Activated naive CD8-positive, alpha-beta T cell treated with anti-CD3 and anti-CD28 coated beads, Interleukin-2, amount 50 U/mL, for 24 hours (primary cell): ENCODE measurements at regions not wholly inside any gene's neighbourhood (a gene's known extent, or its start where the extent isn't known, plus 50 kb on each side); places are given as distances from the start of the nearest gene placed in this dataset.

ENCODE experiments used
- ATAC-seq: fragments of 150-1000 bp; cut with Tn5 transposase; one replicate; pipeline ENCODE4 v1.10.0; 2021
- DNase-seq: peaks from one replicate; pipeline ENCODE4 v3.0.0; 2021
- H3K27ac Mint-ChIP-seq: one replicate; pipeline ENCODE4 v1.8.0; 2021; ENCODE audit warnings: mild to moderate bottlenecking, mixed read lengths
- H3K27me3 Mint-ChIP-seq: one replicate; pipeline ENCODE4 v1.8.0; 2021; ENCODE audit warnings: mixed read lengths
- H3K36me3 Mint-ChIP-seq: one replicate; pipeline ENCODE4 v1.8.0; 2021; ENCODE audit warnings: low read depth, mixed read lengths
- H3K4me1 Mint-ChIP-seq: one replicate; pipeline ENCODE4 v1.8.0; 2021; ENCODE audit warnings: mixed read lengths
- H3K4me3 Mint-ChIP-seq: one replicate; pipeline ENCODE4 v1.8.0; 2021; ENCODE audit warnings: mild to moderate bottlenecking, moderate library complexity, mixed read lengths
- H3K9me3 Mint-ChIP-seq: one replicate; pipeline ENCODE4 v1.8.0; 2021; ENCODE audit warnings: mixed read lengths

- ATAC-seq (no peak), DNase-seq (no peak)
- Mint-ChIP-seq H3K36me3 (no peaks in the 10 kb centered on the region), H3K4me3 (no peak overlapping the region), H3K9me3 (no peaks in the 10 kb centered on the region), H3K4me1 (peaks cover 4% of the 10 kb centered on the region), H3K27ac (no peak overlapping the region), H3K27me3 (peaks cover 13% of the 10 kb centered on the region)
These were observed 353.7 kb upstream of the AKR1E2 start for GRCh38 chr10:4472190-4472904.

- no peak for DNase-seq
- H3K4me3 Mint-ChIP-seq: no peak overlapping the region
These were observed 355.7 kb upstream of the AKR1E2 start for GRCh38 chr10:4470231-4470835.

GRCh38 chr10:4467481-4467880 lies 358.5 kb upstream of the AKR1E2 start:
- Mint-ChIP-seq H3K27me3 (peaks cover 16% of the 10 kb centered on the region), H3K4me1 (no peaks in the 10 kb centered on the region), H3K9me3 (no peaks in the 10 kb centered on the region), H3K4me3 (no peak overlapping the region), H3K36me3 (no peaks in the 10 kb centered on the region), H3K27ac (no peak overlapping the region)
- no peak for DNase-seq
- no peak for ATAC-seq

More at GRCh38 chr10:4470231-4470835, 355.7 kb upstream of the AKR1E2 start:
- no peaks in the 10 kb centered on the region for H3K9me3 Mint-ChIP-seq
- peaks cover 4% of the 10 kb centered on the region for H3K4me1 Mint-ChIP-seq
- ATAC-seq: no peak
- no peaks in the 10 kb centered on the region for H3K36me3 Mint-ChIP-seq
- H3K27ac Mint-ChIP-seq: no peak overlapping the region
- peaks cover 18% of the 10 kb centered on the region for H3K27me3 Mint-ChIP-seq

GRCh38 chr10:4460267-4460666 lies 365.7 kb upstream of the AKR1E2 start:
- Mint-ChIP-seq H3K36me3 (no peaks in the 10 kb centered on the region), H3K4me3 (no peak overlapping the region), H3K27ac (no peak overlapping the region), H3K27me3 (no peaks in the 10 kb centered on the region), H3K4me1 (no peaks in the 10 kb centered on the region), H3K9me3 (no peaks in the 10 kb centered on the region)
- no peak for ATAC-seq
- DNase-seq: no peak

- no peak overlapping the region for H3K27ac Mint-ChIP-seq
- ATAC-seq (no peak), DNase-seq (no peak)
- no peak overlapping the region for H3K4me3 Mint-ChIP-seq
- H3K9me3 Mint-ChIP-seq: no peaks in the 10 kb centered on the region
- H3K4me1 Mint-ChIP-seq: no peaks in the 10 kb centered on the region
- H3K36me3 Mint-ChIP-seq: no peaks in the 10 kb centered on the region
- H3K27me3 Mint-ChIP-seq: no peaks in the 10 kb centered on the region
These were observed 366.5 kb upstream of the AKR1E2 start for GRCh38 chr10:4459531-4459930.

- Mint-ChIP-seq H3K36me3 (no peaks in the 10 kb centered on the region), H3K27ac (no peak overlapping the region), H3K9me3 (no peaks in the 10 kb centered on the region), H3K4me3 (no peak overlapping the region), H3K4me1 (no peaks in the 10 kb centered on the region), H3K27me3 (peaks cover 4% of the 10 kb centered on the region)
- no peak for DNase-seq
- ATAC-seq: no peak
These were observed 368.4 kb upstream of the AKR1E2 start for GRCh38 chr10:4457597-4457996.

GRCh38 chr10:4456776-4457175 lies 369.2 kb upstream of the AKR1E2 start:
- Mint-ChIP-seq H3K36me3 (no peaks in the 10 kb centered on the region), H3K4me1 (no peaks in the 10 kb centered on the region)

GRCh38 chr10:4456279-4456678 lies 369.7 kb upstream of the AKR1E2 start:
- DNase-seq (no peak), ATAC-seq (no peak)
- no peaks in the 10 kb centered on the region for H3K36me3 Mint-ChIP-seq
- H3K4me1 Mint-ChIP-seq: peaks cover 1% of the 10 kb centered on the region
- H3K27me3 Mint-ChIP-seq: peaks cover 4% of the 10 kb centered on the region
- H3K27ac Mint-ChIP-seq: no peak overlapping the region
- no peaks in the 10 kb centered on the region for H3K9me3 Mint-ChIP-seq
- no peak overlapping the region for H3K4me3 Mint-ChIP-seq

More at GRCh38 chr10:4456776-4457175, 369.2 kb upstream of the AKR1E2 start:
- DNase-seq: no peak
- H3K9me3 Mint-ChIP-seq: no peaks in the 10 kb centered on the region
- H3K27ac Mint-ChIP-seq: no peak overlapping the region
- no peak overlapping the region for H3K4me3 Mint-ChIP-seq
- peaks cover 4% of the 10 kb centered on the region for H3K27me3 Mint-ChIP-seq
- ATAC-seq: no peak

GRCh38 chr10:4453950-4454349 lies 372.1 kb upstream of the AKR1E2 start:
- DNase-seq: no peak
- Mint-ChIP-seq H3K9me3 (no peaks in the 10 kb centered on the region), H3K4me1 (peaks cover 9% of the 10 kb centered on the region), H3K27ac (no peak overlapping the region), H3K4me3 (no peak overlapping the region), H3K36me3 (no peaks in the 10 kb centered on the region), H3K27me3 (peaks cover 8% of the 10 kb centered on the region)
- ATAC-seq: no peak

GRCh38 chr10:4453276-4453675 lies 372.7 kb upstream of the AKR1E2 start:
- peaks cover 8% of the 10 kb centered on the region for H3K27me3 Mint-ChIP-seq
- no peaks in the 10 kb centered on the region for H3K36me3 Mint-ChIP-seq
- ATAC-seq: no peak
- no peak overlapping the region for H3K4me3 Mint-ChIP-seq
- no peak overlapping the region for H3K27ac Mint-ChIP-seq
- no peaks in the 10 kb centered on the region for H3K9me3 Mint-ChIP-seq
- peaks cover 9% of the 10 kb centered on the region for H3K4me1 Mint-ChIP-seq
- DNase-seq: no peak

GRCh38 chr10:4450981-4451908 lies 374.8 kb upstream of the AKR1E2 start:
- H3K4me1 Mint-ChIP-seq: peaks cover 9% of the 10 kb centered on the region
- peak; percentile 49 for ATAC-seq
- H3K9me3 Mint-ChIP-seq: peaks cover 3% of the 10 kb centered on the region
- no peak overlapping the region for H3K4me3 Mint-ChIP-seq
- DNase-seq: no peak
- H3K27me3 Mint-ChIP-seq: peaks cover 10% of the 10 kb centered on the region
- H3K27ac Mint-ChIP-seq: no peak overlapping the region
- no peaks in the 10 kb centered on the region for H3K36me3 Mint-ChIP-seq

GRCh38 chr10:4450169-4450568 lies 375.8 kb upstream of the AKR1E2 start:
- H3K36me3 Mint-ChIP-seq: no peaks in the 10 kb centered on the region
- DNase-seq (no peak), ATAC-seq (no peak)
- peaks cover 9% of the 10 kb centered on the region for H3K4me1 Mint-ChIP-seq
- no peak overlapping the region for H3K27ac Mint-ChIP-seq
- H3K27me3 Mint-ChIP-seq: peaks cover 12% of the 10 kb centered on the region
- peaks cover 11% of the 10 kb centered on the region for H3K9me3 Mint-ChIP-seq
- no peak overlapping the region for H3K4me3 Mint-ChIP-seq

- no peak for ATAC-seq
- H3K4me3 Mint-ChIP-seq: no peak overlapping the region
These were observed 378.0 kb upstream of the AKR1E2 start for GRCh38 chr10:4448030-4448429.

GRCh38 chr10:4443419-4443818 lies 382.6 kb upstream of the AKR1E2 start:
- Mint-ChIP-seq H3K4me3 (no peak overlapping the region), H3K27ac (no peak overlapping the region), H3K36me3 (peaks cover 7% of the 10 kb centered on the region), H3K4me1 (no peaks in the 10 kb centered on the region), H3K27me3 (peaks cover 11% of the 10 kb centered on the region), H3K9me3 (peaks cover 36% of the 10 kb centered on the region)
- no peak for DNase-seq
- ATAC-seq: no peak

More at GRCh38 chr10:4448030-4448429, 378.0 kb upstream of the AKR1E2 start:
- no peak for DNase-seq
- Mint-ChIP-seq H3K36me3 (peaks cover 6% of the 10 kb centered on the region), H3K27me3 (peaks cover 10% of the 10 kb centered on the region), H3K4me1 (peaks cover 9% of the 10 kb centered on the region), H3K27ac (no peak overlapping the region), H3K9me3 (peaks cover 23% of the 10 kb centered on the region)
